ENCODE measurements at regions not wholly inside any gene's neighbourhood (a gene's known extent, or its start where the extent isn't known, plus 50 kb on each side); places are given as distances from the start of the nearest gene placed in this dataset.

DNA sequence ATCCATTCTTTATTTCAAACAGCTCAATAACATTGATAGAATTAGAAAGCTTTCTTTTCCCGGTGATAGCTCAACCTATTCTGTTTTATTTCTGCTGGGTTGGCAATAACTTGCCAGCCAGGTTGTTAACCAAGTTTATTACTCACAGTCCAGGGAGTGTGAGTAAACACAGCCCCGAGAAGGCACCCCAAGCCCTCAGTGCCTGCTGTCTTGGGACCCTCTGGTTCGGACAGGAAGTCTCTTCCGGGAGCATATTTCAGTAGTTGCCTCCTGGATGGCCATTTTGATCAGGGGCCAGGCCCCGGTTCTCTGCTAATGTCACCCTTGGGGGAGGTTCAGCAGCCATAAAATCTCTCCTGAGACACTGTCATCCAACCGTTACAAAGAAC lies 176.8 kb downstream of the INO80D start:
- no peak overlapping the region for H3K4me3 ChIP-seq (ENCODE audit: low read depth, low read length)
- DNase-seq (ENCODE audit: low read depth), result no peak
- TF ChIP-seq, protein P1, sequence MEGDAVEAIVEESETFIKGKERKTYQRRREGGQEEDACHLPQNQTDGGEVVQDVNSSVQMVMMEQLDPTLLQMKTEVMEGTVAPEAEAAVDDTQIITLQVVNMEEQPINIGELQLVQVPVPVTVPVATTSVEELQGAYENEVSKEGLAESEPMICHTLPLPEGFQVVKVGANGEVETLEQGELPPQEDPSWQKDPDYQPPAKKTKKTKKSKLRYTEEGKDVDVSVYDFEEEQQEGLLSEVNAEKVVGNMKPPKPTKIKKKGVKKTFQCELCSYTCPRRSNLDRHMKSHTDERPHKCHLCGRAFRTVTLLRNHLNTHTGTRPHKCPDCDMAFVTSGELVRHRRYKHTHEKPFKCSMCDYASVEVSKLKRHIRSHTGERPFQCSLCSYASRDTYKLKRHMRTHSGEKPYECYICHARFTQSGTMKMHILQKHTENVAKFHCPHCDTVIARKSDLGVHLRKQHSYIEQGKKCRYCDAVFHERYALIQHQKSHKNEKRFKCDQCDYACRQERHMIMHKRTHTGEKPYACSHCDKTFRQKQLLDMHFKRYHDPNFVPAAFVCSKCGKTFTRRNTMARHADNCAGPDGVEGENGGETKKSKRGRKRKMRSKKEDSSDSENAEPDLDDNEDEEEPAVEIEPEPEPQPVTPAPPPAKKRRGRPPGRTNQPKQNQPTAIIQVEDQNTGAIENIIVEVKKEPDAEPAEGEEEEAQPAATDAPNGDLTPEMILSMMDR (IDR thresholded peaks at IDR 0.05; ENCODE audit: insufficient read depth, low read depth, low read length), result no peak

DNA sequence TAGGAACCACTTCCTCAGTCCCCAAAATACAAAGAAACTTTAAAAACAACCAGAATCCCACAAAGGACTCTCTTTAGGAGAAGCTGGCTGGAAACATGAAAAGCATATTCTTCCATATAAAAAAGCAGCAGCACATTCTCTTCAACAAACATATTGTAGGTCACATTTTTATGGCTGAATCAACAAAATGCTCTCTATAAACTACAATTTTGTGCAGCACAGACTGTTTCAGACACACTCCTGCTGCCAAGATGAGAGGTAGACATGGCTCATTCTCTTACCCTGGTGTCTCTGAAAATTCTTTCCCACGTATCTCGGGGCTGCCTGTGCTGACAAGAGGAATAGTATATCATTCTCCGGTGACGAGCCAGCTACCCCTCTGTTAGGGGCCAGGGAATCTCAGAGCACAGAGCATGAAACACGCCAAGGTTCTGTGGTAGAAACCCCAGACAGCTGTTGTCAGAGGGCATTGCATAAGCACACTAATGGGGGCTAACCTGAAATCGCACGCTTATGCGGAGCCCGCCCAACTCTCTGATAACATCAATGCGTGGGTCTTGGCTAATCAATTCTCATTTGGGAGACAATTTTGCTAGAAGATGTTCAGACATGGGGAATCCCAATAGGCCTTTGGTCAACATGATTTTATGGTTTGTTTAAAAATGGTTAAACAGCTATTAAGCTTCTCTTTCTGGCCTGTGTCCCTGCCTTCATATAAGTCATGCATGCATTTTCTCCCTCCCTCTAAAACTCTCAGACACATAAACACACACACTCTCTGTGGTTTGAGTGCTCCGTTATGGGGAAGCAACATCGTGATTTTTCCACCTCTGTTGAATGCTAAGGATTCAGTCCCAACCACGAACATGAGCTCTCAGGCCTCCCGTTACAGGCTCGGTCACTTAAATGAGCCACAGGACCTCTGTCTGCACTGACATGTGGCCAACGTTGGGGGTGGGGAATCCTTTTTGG lies 177.5 kb downstream of the INO80D start:
- no peak overlapping the region for H3K4me3 ChIP-seq (ENCODE audit: low read depth, low read length)
- peak; percentile 94 for DNase-seq (ENCODE audit: low read depth)
- TF ChIP-seq, protein P1 (IDR thresholded peaks at IDR 0.05; ENCODE audit: insufficient read depth, low read depth, low read length), result no peak

DNA sequence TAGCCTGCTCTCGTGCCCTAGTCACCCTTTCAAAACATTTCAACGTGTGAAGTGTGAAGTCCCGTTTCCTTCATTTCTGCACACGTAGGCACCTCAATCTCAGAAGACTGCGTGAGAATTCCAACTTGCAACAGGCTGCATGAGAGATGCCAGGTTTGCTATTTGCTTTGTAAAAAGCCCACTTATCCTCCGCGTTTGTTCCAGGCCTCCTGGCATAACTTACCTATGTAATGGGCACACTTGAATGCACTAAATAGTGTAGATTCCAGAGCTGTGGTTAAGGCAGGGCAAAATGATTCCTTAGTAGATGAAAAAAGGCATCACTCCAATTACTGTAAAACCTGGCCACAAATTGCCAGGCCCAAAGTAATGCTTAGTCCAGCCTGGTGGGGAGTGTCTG lies 179.6 kb downstream of the INO80D start:
- TF ChIP-seq, protein P1 (IDR thresholded peaks at IDR 0.05; ENCODE audit: insufficient read depth, low read depth, low read length), result no peak
- H3K4me3 ChIP-seq (ENCODE audit: low read depth, low read length), result no peak overlapping the region
- DNase-seq (ENCODE audit: low read depth), result no peak

DNA sequence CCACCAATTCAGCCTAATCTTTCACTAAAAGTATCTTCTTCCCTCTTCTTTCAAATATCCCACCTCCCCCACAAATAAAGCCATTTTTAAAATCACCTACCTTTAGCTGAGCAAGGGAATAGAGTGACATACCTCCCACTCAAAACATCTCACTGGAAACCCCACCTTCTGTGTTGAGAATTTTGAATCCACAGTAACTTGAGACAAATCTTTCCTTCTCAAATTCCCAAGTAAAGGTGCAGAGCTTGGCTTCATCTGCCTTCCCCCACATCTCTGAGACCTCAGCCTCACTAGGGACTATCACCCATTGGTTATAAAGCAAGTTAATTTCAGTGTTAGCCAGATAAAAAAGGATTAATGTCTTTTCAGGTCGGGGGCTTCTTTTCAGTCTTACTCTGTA lies 180.4 kb downstream of the INO80D start:
- no peak overlapping the region for H3K4me3 ChIP-seq (ENCODE audit: low read depth, low read length)
- TF ChIP-seq, protein P1 (IDR thresholded peaks at IDR 0.05; ENCODE audit: insufficient read depth, low read depth, low read length), result no peak
- DNase-seq (ENCODE audit: low read depth), result no peak

DNA sequence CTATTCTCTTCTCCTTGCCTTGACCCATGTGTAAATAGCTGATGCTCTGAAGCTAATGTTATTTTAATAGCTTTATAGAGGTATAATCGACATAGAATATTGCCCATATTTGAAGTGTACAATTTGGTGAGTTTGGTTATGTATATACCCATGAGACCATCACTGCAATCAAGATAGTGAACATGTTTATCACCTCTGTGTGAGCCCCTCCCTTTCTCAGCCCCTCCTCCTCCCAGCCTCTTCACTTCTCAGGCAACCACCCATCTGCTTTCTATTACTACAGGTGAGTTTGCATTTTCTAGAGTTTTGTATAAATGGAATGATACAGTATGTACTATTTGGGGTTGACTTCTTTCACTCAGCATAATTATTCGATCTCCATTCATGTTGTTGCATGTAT lies 181.1 kb downstream of the INO80D start:
- no peak overlapping the region for H3K4me3 ChIP-seq (ENCODE audit: low read depth, low read length)
- TF ChIP-seq, protein P1 (IDR thresholded peaks at IDR 0.05; ENCODE audit: insufficient read depth, low read depth, low read length), result no peak
- no peak for DNase-seq (ENCODE audit: low read depth)

DNA sequence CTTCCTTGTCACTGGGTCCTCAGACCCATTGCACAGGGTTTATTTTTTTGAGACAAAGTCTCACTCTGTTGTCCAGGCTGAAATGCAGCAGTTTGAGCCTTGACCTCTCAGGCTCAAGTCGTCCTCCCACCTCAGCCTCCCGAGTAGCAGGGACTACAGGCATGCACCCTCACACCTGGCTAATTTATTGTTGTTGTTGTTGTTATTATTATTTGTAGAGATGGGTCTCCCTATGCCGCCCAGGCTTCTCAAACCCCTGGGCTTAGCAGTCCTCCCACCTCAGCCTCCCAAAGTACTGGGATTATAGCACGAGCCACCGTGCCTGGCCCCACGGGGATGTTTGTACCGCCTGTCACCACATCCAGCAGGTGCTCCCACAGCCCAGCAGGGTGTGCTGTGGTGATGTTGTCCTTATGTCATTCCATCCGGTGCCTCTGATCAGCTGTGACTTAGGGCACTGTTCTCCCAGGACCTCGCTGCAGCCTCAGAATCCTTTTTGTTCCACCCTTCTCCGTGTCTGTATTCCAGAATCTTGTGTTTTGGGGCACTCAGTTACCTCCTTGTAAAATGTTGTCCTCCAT lies 182.3 kb downstream of the INO80D start:
- TF ChIP-seq, protein P1 (IDR thresholded peaks at IDR 0.05; ENCODE audit: insufficient read depth, low read depth, low read length), result peak; percentile 55
- DNase-seq (ENCODE audit: low read depth), result peak; percentile 38
- no peak overlapping the region for H3K4me3 ChIP-seq (ENCODE audit: low read depth, low read length)

All from fibroblast of villous mesenchyme (primary cell).